DOHH2 (cell line): ENCODE measurements at regions not wholly inside any gene's neighbourhood (a gene's known extent, or its start where the extent isn't known, plus 50 kb on each side); places are given as distances from the start of the nearest gene placed in this dataset.

Source experiments
- H3F3A ChIP-seq: fragments of 200-600 bp; sonication (generic), shearing (Covaris generic); 2 replicates; pipeline ENCODE4 v1.6.0; 2016; ENCODE audit warnings: antibody characterized with exemption, mild to moderate bottlenecking; ENCODE audit not compliant: control insufficient read depth, insufficient read depth
- H3K27ac ChIP-seq: fragments of 200-600 bp; sonication (generic); 2 replicates; pipeline ENCODE4 v1.5.1; 2014; ENCODE audit warnings: low read depth, mild to moderate bottlenecking, low read length, moderate library complexity
- H3K27me3 ChIP-seq: fragments of 200-600 bp; sonication (generic); 2 replicates; pipeline ENCODE4 v1.6.1; 2014; ENCODE audit warnings: mild to moderate bottlenecking, low read length, mixed read lengths; ENCODE audit not compliant: control insufficient read depth
- H3K36me3 ChIP-seq: fragments of 200-600 bp; sonication (generic); 2 replicates; pipeline ENCODE4 v1.6.1; 2014; ENCODE audit warnings: mild to moderate bottlenecking, low read length, moderate library complexity, mixed read lengths; ENCODE audit not compliant: control insufficient read depth
- H3K4me1 ChIP-seq: fragments of 200-600 bp; sonication (generic); 2 replicates; pipeline ENCODE4 v1.6.1; 2014; ENCODE audit warnings: mild to moderate bottlenecking, low read length, mixed read lengths; ENCODE audit not compliant: control insufficient read depth
- H3K4me2 ChIP-seq: fragments of 200-600 bp; sonication (generic); 2 replicates; pipeline ENCODE4 v1.6.0; 2014; ENCODE audit warnings: mild to moderate bottlenecking, low read length, moderate library complexity
- H3K4me3 ChIP-seq: fragments of 200-600 bp; sonication (generic); 2 replicates; pipeline ENCODE4 v1.5.1; 2014; ENCODE audit warnings: mild to moderate bottlenecking, low read length, mixed read lengths
- H3K79me2 ChIP-seq: fragments of 200-600 bp; sonication (generic); 2 replicates; pipeline ENCODE4 v1.6.1; 2014; ENCODE audit warnings: mild to moderate bottlenecking, low read length, mixed read lengths; ENCODE audit not compliant: control insufficient read depth
- H3K9me2 ChIP-seq: fragments of 200-600 bp; sonication (generic); replicated peaks from 2 replicates; pipeline ENCODE4 v1.6.1; 2014; ENCODE audit warnings: mild to moderate bottlenecking, low read length, mixed read lengths; ENCODE audit not compliant: control insufficient read depth
- H3K9me3 ChIP-seq: fragments of 200-600 bp; sonication (generic); 2 replicates; pipeline ENCODE4 v1.6.1; 2014; ENCODE audit warnings: antibody characterized with exemption, low read length, mixed read lengths; ENCODE audit not compliant: control insufficient read depth, insufficient read depth
- H4K20me1 ChIP-seq: fragments of 200-600 bp; sonication (generic); 2 replicates; pipeline ENCODE4 v1.6.0; 2014; ENCODE audit warnings: low read depth, mild to moderate bottlenecking, antibody characterized with exemption, low read length, moderate library complexity; ENCODE audit not compliant: control insufficient read depth, insufficient read depth
- EZH2phosphoT487 ChIP-seq: fragments of 200-600 bp; sonication (generic); IDR thresholded peaks from 2 replicates; pipeline ENCODE4 v1.6.1; 2017; ENCODE audit warnings: borderline replicate concordance, mild to moderate bottlenecking, antibody characterized with exemption, low read length, moderate library complexity, mixed read lengths
- TF ChIP-seq, protein P1 (sequence below): fragments of 200-600 bp; sonication (generic); IDR thresholded peaks from one replicate; pipeline ENCODE4 v1.5.1; 2014; ENCODE audit warnings: antibody characterized with exemption, mild to moderate bottlenecking, low read depth, low read length; ENCODE audit not compliant: poor library complexity, severe bottlenecking

DNA sequence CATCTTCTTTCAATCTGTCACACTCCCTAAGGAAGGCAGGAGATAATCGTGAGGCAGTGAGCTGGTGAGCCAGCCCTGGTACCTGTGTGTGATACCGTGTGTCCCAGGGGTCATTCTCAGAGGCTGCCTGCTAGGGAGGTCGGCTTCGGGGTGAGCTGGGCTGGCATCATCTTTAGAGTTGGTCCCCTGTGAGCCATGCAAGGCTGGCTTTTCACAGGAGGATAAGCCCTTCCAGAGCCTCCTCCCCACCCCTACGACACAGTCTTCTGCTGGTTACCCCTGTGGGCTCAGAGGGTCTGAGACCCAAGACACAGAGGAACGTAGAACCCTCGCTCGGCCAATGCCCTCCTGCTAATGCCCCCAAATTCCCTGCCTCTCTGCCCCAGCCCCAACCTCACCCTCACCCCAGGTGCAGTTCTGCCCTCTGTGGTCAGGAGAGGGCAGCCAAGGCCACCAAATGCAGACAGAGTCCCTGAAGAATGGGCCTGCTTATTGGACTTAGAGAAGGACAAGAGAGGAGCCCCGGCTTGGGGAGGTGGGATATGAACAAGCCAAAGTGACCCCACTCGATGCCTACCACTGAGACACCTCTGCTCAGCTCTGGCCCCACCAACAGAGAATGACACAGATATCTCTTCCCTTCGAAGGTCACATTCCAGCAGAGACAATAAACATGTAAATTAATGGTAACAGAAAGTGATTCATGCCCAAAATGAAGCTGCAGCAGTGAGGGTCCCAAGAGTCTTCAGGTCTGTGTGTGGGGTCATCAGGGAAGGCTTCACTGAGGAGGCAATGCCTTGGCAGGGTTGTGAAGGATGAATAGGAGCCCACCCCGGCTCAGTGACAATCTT, 80.8 kb upstream of the CCL1 start:
- Histone ChIP-seq H3K4me3 (no peak overlapping the region), H3K79me2 (no peaks in the 10 kb centered on the region), H3F3A (no peaks in the 10 kb centered on the region), H3K4me1 (no peaks in the 10 kb centered on the region), H3K9me3 (no peaks in the 10 kb centered on the region), H3K4me2 (no peak overlapping the region), H4K20me1 (no peaks in the 10 kb centered on the region), H3K9me2 (no peaks in the 10 kb centered on the region), H3K27me3 (no peaks in the 10 kb centered on the region; the same call in 1 of the 2 replicates), H3K27ac (no peak overlapping the region), H3K36me3 (no peaks in the 10 kb centered on the region)
- TF ChIP-seq, protein P1, sequence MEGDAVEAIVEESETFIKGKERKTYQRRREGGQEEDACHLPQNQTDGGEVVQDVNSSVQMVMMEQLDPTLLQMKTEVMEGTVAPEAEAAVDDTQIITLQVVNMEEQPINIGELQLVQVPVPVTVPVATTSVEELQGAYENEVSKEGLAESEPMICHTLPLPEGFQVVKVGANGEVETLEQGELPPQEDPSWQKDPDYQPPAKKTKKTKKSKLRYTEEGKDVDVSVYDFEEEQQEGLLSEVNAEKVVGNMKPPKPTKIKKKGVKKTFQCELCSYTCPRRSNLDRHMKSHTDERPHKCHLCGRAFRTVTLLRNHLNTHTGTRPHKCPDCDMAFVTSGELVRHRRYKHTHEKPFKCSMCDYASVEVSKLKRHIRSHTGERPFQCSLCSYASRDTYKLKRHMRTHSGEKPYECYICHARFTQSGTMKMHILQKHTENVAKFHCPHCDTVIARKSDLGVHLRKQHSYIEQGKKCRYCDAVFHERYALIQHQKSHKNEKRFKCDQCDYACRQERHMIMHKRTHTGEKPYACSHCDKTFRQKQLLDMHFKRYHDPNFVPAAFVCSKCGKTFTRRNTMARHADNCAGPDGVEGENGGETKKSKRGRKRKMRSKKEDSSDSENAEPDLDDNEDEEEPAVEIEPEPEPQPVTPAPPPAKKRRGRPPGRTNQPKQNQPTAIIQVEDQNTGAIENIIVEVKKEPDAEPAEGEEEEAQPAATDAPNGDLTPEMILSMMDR, result no peak
- TF ChIP-seq EZH2phosphoT487, result no peak

DNA sequence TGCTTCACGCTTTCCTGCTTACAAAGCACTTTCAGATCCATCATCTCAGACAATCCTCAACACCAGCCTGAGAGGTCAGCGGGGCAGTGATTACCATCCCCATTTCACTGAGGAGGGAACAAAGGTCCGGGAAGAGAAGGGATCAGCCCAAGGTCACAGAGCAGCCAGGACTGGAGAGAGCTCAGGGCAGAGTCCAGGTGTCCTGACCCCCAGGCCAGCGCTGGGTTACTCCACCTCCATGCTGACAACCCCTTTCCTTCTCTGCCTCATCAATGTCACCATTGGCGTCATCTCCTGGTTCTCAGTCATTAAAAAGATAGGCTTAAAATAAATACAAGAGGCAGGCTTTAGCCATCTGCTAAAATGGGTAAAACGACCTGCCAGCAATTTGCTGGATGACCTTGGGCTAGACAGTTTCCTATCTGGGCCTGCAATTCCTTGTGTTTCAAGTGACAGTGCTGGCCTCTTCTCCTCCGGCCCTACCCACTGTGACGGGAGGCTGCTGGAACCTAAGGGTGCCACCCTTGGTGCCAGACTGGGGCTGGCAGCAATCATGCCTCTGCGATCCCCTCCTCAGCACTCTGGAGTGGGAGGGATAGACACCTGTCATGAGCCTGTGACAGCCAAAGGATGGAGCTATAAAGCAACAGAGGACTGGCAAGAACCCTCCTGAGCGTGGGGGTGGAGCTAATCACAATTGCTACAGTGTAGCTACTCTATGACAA, 79.5 kb upstream of the CCL1 start:
- Histone ChIP-seq H3K27ac (no peak overlapping the region), H3K4me2 (no peak overlapping the region), H4K20me1 (no peaks in the 10 kb centered on the region), H3K9me2 (no peaks in the 10 kb centered on the region), H3K4me1 (no peaks in the 10 kb centered on the region), H3F3A (no peaks in the 10 kb centered on the region), H3K4me3 (no peak overlapping the region), H3K79me2 (no peaks in the 10 kb centered on the region), H3K27me3 (no peaks in the 10 kb centered on the region), H3K36me3 (no peaks in the 10 kb centered on the region), H3K9me3 (no peaks in the 10 kb centered on the region)
- no peak for TF ChIP-seq EZH2phosphoT487
- TF ChIP-seq, protein P1, result no peak

DNA sequence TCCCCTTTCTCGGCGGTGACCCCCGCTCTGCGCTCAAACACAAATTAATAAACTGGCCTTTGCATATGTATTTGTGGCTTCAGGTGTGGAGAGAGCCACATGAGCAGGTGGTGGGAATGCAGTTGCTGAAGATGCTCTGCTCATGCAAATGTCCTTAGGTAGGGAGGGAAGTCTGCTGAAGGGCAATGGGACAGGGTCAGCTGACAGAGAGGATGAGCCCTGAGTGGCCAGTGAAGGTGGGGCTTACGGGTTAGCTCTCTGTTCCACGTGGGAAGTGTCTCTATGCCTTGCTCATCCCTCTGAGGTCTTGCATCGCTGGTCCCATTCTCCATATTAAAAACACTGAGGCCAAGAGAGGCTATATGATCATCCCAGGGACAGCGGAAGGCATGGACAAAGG, 74.2 kb upstream of the CCL1 start:
- Histone ChIP-seq H3K4me3 (no peak overlapping the region), H3K9me2 (no peaks in the 10 kb centered on the region), H3K27me3 (no peaks in the 10 kb centered on the region), H3K4me1 (no peaks in the 10 kb centered on the region), H3K9me3 (no peaks in the 10 kb centered on the region), H3K79me2 (no peaks in the 10 kb centered on the region), H3K27ac (no peak overlapping the region), H3K4me2 (no peak overlapping the region), H3F3A (no peaks in the 10 kb centered on the region), H4K20me1 (no peaks in the 10 kb centered on the region), H3K36me3 (no peaks in the 10 kb centered on the region)
- no peak for TF ChIP-seq EZH2phosphoT487
- TF ChIP-seq, protein P1, result no peak
